Naive thymus-derived CD8-positive, alpha-beta T cell (primary cell): ENCODE measurements at regions not wholly inside any gene's neighbourhood (a gene's known extent, or its start where the extent isn't known, plus 50 kb on each side); places are given as distances from the start of the nearest gene placed in this dataset.

Experiments used
- ATAC-seq, 2 donors: fragments of 150-1000 bp; cut with Tn5 transposase in 1 of 2; sonication (Bioruptor Pico), chemical (Tn5 transposase) in 1 of 2; 1 replicate in 1 of 2; 2 replicates in 1 of 2; pipeline ENCODE4 v1.10.0; 2021; ENCODE audit warnings: mild to moderate bottlenecking in 2 of 2, moderate library complexity in 2 of 2
- POLR2A ChIA-PET: fragments of 350-600 bp; sonication (Branson Sonifier 250); formaldehyde crosslinking; loops from one replicate; lab custom pipeline; 2021; ENCODE audit warnings: antibody characterized with exemption; lab: Charles Lee
- DNase-seq, 10 donors: peaks; one replicate each; pipeline versions ENCODE4 v3.0.0 to v3.0.0-alpha.2; 2020 to 2022
- H3K27ac Mint-ChIP-seq, 10 donors: one replicate each; pipeline ENCODE4 v1.8.0; 2020 to 2022; ENCODE audit warnings: mild to moderate bottlenecking in 10 of 10, mixed read lengths in 10 of 10, moderate library complexity in 4 of 10, inconsistent platforms in 1 of 10
- H3K27me3 Mint-ChIP-seq, 5 donors: one replicate each; pipeline ENCODE4 v1.8.0; 2021 to 2022; ENCODE audit warnings: mixed read lengths in 5 of 5
- H3K36me3 Mint-ChIP-seq, 3 donors: one replicate each; pipeline ENCODE4 v1.8.0; 2020 to 2022; ENCODE audit warnings: mixed read lengths in 3 of 3, mild to moderate bottlenecking in 2 of 3, inconsistent platforms in 1 of 3
- H3K4me1 Mint-ChIP-seq, 4 donors: one replicate each; pipeline ENCODE4 v1.8.0; 2021 to 2022; ENCODE audit warnings: mixed read lengths in 4 of 4
- H3K4me3 Mint-ChIP-seq, 10 donors: one replicate each; pipeline ENCODE4 v1.8.0; 2020 to 2022; ENCODE audit warnings: mild to moderate bottlenecking in 10 of 10, mixed read lengths in 10 of 10, moderate library complexity in 6 of 10, inconsistent platforms in 1 of 10
- H3K9me3 Mint-ChIP-seq, 9 donors: one replicate each; pipeline ENCODE4 v1.8.0; 2020 to 2022; ENCODE audit warnings: mixed read lengths in 9 of 9, mild to moderate bottlenecking in 3 of 9, inconsistent platforms in 1 of 9, moderate library complexity in 1 of 9

DNA sequence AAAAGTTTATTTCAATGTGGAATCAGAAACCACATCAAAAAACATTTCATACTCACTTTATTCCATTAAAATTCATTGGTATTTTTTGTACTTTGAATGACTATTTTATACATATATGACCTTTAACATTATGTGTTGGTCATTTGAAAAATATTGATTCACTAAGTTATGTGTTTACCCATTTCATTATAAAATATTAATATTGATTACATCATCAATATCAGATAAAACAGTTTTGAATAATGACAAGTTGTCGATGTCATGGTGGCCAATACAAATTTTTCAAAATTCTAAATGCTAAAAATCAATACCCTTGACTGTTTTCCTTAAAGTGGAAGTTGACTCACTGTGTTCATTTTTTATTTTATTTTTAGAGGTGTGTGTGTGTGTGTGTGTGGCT is 239.7 kb upstream of the ROBO1 start:
- ATAC-seq: no peak
- no peak overlapping the region for H3K4me3 Mint-ChIP-seq
- no peaks in the 10 kb centered on the region for H3K36me3 Mint-ChIP-seq
- H3K27me3 Mint-ChIP-seq: no peaks in the 10 kb centered on the region
- POLR2A ChIA-PET: no interaction called here
- no peak for DNase-seq
- peaks cover 0 to 22% (median 4%) of the 10 kb centered on the region in 9 donors for H3K9me3 Mint-ChIP-seq
- no peaks in the 10 kb centered on the region for H3K4me1 Mint-ChIP-seq
- no peak overlapping the region for H3K27ac Mint-ChIP-seq

DNA sequence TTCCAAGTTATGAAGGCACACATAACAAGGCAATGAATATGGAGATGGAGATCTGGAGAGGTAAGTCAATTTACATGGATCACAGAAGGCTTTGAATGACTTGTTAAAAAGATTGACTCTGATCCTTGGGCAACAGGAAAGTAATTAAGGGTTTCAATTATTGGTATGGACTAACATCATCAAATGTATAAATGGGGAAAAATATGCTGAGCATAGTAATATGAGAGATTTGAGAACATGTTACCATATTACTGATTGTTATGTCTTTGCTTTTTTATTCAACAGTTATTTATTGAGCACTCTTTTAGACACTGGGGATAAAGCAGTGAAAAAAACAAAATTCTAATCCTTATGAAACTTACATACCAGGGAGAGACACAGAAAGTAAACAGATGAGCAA is 238.5 kb upstream of the ROBO1 start:
- Mint-ChIP-seq H3K9me3 (peaks cover 0 to 15% (median 0%) of the 10 kb centered on the region in 9 donors), H3K27me3 (no peaks in the 10 kb centered on the region), H3K36me3 (no peaks in the 10 kb centered on the region), H3K4me3 (no peak overlapping the region), H3K27ac (no peak overlapping the region), H3K4me1 (no peaks in the 10 kb centered on the region)
- DNase-seq (no peak), ATAC-seq (no peak)
- POLR2A ChIA-PET: no interaction called here

DNA sequence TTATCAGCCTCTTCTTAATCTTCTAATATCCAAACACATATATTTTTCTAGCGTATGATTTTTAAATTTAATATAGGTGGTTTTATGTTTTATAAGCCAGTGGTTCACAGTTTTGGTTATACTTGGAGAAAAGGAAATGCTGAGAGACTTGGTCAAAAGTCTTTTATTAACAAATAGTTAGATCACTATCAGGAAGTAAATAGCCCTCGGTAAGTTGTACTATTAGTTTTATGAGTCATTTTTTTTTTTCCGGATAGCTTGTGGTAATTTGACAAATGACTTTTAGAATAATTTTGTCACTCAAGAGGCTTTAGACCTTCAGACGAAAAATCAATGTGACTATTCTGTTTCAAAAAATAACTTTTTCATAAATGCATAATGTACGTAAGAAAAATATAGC is 232.2 kb upstream of the ROBO1 start:
- no peaks in the 10 kb centered on the region for H3K36me3 Mint-ChIP-seq
- POLR2A ChIA-PET: no interaction called here
- no peak overlapping the region for H3K27ac Mint-ChIP-seq
- H3K9me3 Mint-ChIP-seq: peaks cover 0 to 8% (median 2%) of the 10 kb centered on the region in 9 donors
- ATAC-seq (no peak), DNase-seq (no peak)
- H3K4me3 Mint-ChIP-seq: no peak overlapping the region
- no peaks in the 10 kb centered on the region for H3K4me1 Mint-ChIP-seq
- no peaks in the 10 kb centered on the region for H3K27me3 Mint-ChIP-seq

DNA sequence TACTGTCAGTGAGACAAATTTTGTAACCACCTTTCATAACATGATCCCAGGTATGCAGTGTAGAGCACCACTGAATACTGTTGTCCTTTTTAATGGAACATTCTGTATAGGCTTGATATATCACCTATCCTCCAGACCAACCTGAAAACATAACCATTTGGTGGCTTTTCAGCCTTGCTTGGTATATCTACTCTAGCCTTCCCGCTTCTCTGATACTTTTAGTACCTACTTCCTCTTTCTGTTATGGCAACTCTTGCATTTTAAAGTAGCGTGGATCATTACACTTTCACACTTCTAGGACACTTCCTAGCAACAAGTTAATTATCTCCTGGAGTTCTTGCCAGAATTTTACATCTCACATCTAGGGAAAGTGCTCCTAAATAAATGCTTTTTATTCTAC is 226.6 kb upstream of the ROBO1 start:
- Mint-ChIP-seq H3K9me3 (peaks cover 0 to 23% (median 2%) of the 10 kb centered on the region in 9 donors), H3K4me1 (no peaks in the 10 kb centered on the region), H3K4me3 (no peak overlapping the region), H3K36me3 (no peaks in the 10 kb centered on the region), H3K27me3 (no peaks in the 10 kb centered on the region), H3K27ac (no peak overlapping the region)
- POLR2A ChIA-PET: no interaction called here
- DNase-seq: no peak
- no peak for ATAC-seq

DNA sequence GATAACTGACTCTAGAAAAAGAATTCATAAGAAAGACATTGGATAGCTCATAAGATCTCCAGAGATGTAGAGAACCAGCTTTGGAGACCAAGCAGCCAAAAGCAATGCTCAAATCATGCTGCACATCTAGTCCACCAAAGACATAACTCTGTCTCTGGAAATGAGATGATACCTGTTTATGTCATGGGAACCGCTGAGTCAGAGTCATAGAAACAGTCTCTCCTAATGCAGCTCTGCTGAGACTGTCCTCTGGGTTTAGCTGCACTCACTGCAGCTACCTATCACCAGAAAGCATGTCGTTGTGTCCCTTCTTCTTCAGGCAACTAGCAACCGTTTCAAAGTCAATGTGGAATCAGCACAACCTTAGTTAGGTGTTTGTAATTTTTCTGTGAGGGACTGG is 218.5 kb upstream of the ROBO1 start:
- Mint-ChIP-seq H3K4me3 (no peak overlapping the region), H3K36me3 (peaks cover 0 to 8% (median 0%) of the 10 kb centered on the region in 3 donors), H3K4me1 (no peaks in the 10 kb centered on the region), H3K27ac (no peak overlapping the region), H3K27me3 (no peaks in the 10 kb centered on the region), H3K9me3 (peaks cover 2 to 24% (median 10%) of the 10 kb centered on the region in 9 donors)
- ATAC-seq (no peak), DNase-seq (no peak)
- POLR2A ChIA-PET: no interaction called here

DNA sequence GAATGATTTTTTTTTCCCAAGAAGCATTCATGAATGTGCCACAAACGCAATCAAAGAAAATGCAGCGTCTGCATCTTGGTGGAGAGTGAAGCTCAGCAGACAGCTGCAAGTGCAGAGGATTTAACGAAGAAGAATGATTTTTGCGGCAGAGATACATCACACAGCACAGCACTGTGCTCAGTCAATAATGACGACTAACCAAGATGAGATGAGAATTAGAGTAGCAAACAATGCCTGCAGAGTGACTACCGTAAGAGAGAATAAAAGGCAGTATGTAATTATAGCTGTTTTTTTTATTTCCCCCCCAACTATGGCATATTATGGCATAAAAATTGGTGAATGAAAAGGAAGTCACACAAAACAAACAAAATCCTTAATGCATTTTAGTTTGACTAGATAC is 218.0 kb upstream of the ROBO1 start:
- DNase-seq (no peak), ATAC-seq (no peak)
- H3K4me3 Mint-ChIP-seq: no peak overlapping the region
- peaks cover 2 to 24% (median 10%) of the 10 kb centered on the region in 9 donors for H3K9me3 Mint-ChIP-seq
- POLR2A ChIA-PET: no interaction called here
- H3K27me3 Mint-ChIP-seq: no peaks in the 10 kb centered on the region
- H3K27ac Mint-ChIP-seq: no peak overlapping the region
- no peaks in the 10 kb centered on the region for H3K4me1 Mint-ChIP-seq
- peaks cover 0 to 8% (median 0%) of the 10 kb centered on the region in 3 donors for H3K36me3 Mint-ChIP-seq

DNA sequence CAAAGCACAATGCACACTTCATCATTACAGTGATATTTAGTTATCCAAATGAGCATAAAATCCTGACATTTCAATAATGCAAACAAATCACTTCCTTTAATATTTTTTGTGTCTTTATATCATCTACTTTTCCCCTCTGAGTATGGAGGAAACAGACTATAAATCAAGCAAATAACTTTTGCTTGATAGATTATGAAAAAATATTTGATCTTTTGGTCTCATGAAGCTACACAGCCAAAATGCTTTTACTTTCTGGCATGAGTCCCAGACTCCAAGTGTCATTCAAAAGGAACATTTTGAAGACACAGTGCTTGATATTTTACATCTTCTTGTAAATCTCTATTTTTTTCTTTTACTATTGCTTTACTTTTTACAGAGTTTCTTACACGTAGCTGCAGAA is 215.3 kb upstream of the ROBO1 start:
- POLR2A ChIA-PET: no interaction called here
- Mint-ChIP-seq H3K4me1 (no peaks in the 10 kb centered on the region), H3K4me3 (no peak overlapping the region), H3K9me3 (peaks cover 0 to 28% (median 9%) of the 10 kb centered on the region in 9 donors), H3K36me3 (peaks cover 0 to 3% (median 0%) of the 10 kb centered on the region in 3 donors), H3K27me3 (no peaks in the 10 kb centered on the region), H3K27ac (no peak overlapping the region)
- ATAC-seq (no peak), DNase-seq (no peak)

DNA sequence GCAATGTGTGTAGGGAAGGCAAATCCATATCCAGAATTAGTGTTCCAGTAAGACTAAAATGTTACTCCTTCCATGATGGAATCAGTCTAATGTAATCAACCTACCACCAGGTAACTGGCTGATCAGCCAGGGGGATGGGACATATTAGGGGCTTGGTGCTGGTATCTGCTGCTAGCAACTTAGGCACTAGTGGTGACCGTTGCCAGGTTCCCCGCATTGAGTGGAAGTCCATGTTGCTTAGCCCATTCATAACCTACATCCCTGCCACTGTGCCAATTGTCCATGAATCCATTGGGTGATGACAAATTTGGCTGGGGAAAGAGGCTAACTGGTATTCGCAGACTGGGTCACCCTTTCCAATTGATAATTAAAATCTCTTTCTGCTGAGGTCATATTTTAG is 212.2 kb upstream of the ROBO1 start:
- DNase-seq (no peak), ATAC-seq (no peak)

DNA sequence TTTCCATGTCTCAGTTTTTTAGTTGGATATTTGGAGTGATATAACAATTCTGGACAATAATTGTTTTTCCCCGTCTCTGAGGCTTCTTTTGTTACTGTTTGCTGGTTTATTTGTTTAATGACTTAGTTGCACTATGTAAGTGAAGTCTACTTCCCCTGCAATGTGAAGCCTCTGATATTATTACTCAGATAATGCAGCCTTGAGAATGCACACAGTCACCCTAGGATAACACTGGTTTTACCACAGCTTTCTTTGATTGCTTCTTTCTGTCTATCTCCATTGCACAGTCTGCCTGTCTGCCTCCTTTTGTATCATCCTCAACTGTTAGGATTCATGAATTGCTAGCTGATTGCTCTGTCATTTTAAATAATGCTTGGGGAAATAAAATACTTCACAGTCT is 208.7 kb upstream of the ROBO1 start:
- H3K9me3 Mint-ChIP-seq: peaks cover 0 to 26% (median 13%) of the 10 kb centered on the region in 9 donors
- DNase-seq (no peak), ATAC-seq (no peak)
- H3K4me1 Mint-ChIP-seq: no peaks in the 10 kb centered on the region
- H3K36me3 Mint-ChIP-seq: no peaks in the 10 kb centered on the region
- H3K27me3 Mint-ChIP-seq: no peaks in the 10 kb centered on the region
- no peak overlapping the region for H3K27ac Mint-ChIP-seq
- H3K4me3 Mint-ChIP-seq: no peak overlapping the region
- POLR2A ChIA-PET: no interaction called here

More for the DNA sequence above, 212.2 kb upstream of the ROBO1 start:
- no peaks in the 10 kb centered on the region for H3K4me1 Mint-ChIP-seq
- no peak overlapping the region for H3K4me3 Mint-ChIP-seq
- H3K9me3 Mint-ChIP-seq: peaks cover 0 to 32% (median 11%) of the 10 kb centered on the region in 9 donors
- no peak overlapping the region for H3K27ac Mint-ChIP-seq
- POLR2A ChIA-PET: no interaction called here
- no peaks in the 10 kb centered on the region for H3K36me3 Mint-ChIP-seq
- H3K27me3 Mint-ChIP-seq: no peaks in the 10 kb centered on the region

DNA sequence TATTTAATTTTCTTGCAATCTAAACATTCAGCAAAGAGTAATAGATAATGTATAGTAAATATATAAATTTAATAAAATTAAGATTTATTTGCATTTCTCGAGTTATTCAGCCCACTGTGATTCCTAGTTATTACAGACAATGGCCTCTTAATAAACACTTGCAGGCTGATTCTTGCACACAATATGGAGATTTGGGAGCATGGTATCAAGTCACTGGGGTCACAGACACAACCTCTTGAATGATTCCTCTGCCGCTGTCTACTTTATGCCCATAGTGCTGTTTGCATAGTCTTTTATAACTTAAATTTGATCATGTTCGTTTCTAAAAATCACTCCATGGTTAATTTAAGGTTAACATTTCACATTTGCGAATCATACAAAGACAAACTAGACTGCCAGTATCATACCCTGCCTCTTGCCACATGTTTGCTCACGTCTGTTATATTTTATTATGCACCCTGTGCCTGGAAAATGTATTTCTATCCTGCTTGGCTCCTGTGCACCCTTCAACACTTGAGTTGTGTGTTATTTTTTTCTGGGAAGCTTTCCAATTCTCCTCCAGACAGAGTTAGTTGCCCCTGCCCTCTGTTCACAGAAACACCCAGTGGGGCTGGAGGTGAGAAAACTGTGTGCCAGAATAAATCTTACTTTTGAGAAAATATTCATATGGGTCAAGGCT is 206.3 kb upstream of the ROBO1 start:
- POLR2A ChIA-PET: no interaction called here
- no peak for ATAC-seq

DNA sequence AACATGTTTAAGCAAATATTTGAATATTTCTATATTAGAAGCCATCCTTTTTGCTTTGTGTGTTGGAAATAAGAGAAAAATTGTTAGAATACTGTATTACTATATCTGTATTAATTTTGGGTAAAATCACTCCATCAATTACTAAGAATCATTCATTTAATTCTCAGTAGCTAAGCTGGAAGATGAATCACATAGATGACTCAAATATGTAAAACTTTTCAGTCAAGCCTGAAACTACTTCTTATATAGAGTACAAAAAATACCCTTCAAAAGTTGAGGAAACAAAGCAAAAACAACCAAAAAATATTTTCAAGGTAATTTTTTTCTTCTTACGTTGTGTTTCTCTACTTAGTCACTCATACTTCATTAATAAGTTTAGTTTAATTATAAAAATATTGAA is 205.7 kb upstream of the ROBO1 start:
- Mint-ChIP-seq H3K27ac (no peak overlapping the region), H3K4me1 (no peaks in the 10 kb centered on the region), H3K27me3 (no peaks in the 10 kb centered on the region), H3K9me3 (peaks cover 3 to 34% (median 12%) of the 10 kb centered on the region in 9 donors), H3K4me3 (no peak overlapping the region), H3K36me3 (no peaks in the 10 kb centered on the region)
- DNase-seq (no peak), ATAC-seq (no peak)
- POLR2A ChIA-PET: no interaction called here

More for the DNA sequence above, 206.3 kb upstream of the ROBO1 start:
- H3K9me3 Mint-ChIP-seq: peaks cover 5 to 31% (median 15%) of the 10 kb centered on the region in 9 donors
- no peaks in the 10 kb centered on the region for H3K36me3 Mint-ChIP-seq
- no peaks in the 10 kb centered on the region for H3K27me3 Mint-ChIP-seq
- no peak overlapping the region for H3K27ac Mint-ChIP-seq
- no peaks in the 10 kb centered on the region for H3K4me1 Mint-ChIP-seq
- no peak overlapping the region for H3K4me3 Mint-ChIP-seq
- DNase-seq: no peak

DNA sequence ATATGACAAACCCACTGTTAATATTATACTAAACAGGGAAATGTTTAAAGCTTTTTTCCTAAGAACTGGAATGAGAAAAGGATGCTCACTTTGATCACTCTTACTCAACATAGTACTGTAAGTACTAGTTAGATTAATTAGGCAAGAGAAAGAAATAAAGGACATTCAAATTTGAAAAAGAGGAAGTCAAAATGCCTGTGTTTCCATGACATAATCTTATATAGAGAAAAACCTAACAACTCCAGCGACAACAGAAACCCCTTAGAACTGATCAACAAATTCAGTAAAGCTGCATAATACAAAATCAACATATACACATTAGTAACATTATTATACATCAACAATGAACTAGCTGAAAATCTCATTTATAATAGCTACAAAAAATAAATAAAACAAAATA is 200.6 kb upstream of the ROBO1 start:
- POLR2A ChIA-PET: no interaction called here
- no peak for ATAC-seq
- Mint-ChIP-seq H3K4me1 (no peaks in the 10 kb centered on the region), H3K4me3 (no peak overlapping the region), H3K9me3 (peaks cover 2 to 31% (median 13%) of the 10 kb centered on the region in 9 donors), H3K27me3 (no peaks in the 10 kb centered on the region), H3K27ac (no peak overlapping the region), H3K36me3 (peaks cover 0 to 6% (median 0%) of the 10 kb centered on the region in 3 donors)
- DNase-seq: no peak

DNA sequence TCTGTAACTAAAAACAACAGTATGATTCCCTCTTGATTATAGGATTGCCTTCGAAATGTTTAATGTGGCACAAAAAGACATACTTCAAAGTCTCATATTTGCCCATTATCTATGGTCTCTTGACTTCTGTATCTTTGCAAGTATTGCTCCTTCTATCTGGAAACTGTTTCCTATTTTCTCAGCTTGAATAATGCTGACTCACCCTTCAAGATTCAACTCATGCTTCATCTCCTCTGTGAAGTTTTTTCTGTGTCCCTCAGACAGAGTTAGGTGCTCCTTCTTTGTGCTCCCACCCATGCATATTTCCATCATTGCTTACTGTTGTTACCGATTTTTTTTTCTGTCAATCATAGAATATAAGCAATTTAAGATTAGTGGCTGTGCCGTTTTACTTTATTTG is 192.8 kb upstream of the ROBO1 start:
- H3K4me1 Mint-ChIP-seq: no peaks in the 10 kb centered on the region
- H3K27ac Mint-ChIP-seq: no peak overlapping the region
- POLR2A ChIA-PET: no interaction called here
- no peak overlapping the region for H3K4me3 Mint-ChIP-seq
- peaks cover 0 to 31% (median 10%) of the 10 kb centered on the region in 9 donors for H3K9me3 Mint-ChIP-seq
- ATAC-seq: no peak
- H3K27me3 Mint-ChIP-seq: no peaks in the 10 kb centered on the region
- H3K36me3 Mint-ChIP-seq: peaks cover 0 to 7% (median 0%) of the 10 kb centered on the region in 3 donors
- no peak for DNase-seq

DNA sequence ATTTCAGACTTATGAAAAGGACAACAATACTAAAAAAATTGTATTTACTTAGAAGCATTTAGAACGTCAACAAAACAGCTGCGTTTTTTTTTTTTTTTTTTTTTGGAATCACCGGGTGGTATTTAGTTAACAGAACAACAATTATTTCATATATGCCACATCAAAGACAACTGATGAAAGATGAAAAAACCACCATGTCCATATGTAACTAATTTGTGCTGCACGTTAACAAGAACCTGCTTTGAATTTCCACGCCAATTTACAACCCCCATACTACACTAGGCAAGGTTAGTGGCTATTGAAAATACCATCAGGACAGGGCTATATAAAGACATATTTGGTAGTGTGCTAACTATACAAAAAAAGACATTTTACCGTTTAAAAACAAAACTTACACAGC is 189.3 kb upstream of the ROBO1 start:
- DNase-seq: no peak

More for the DNA sequence above, 189.3 kb upstream of the ROBO1 start:
- POLR2A ChIA-PET: no interaction called here
- Mint-ChIP-seq H3K4me3 (no peak overlapping the region), H3K27ac (no peak overlapping the region), H3K9me3 (peaks cover 0 to 25% (median 8%) of the 10 kb centered on the region in 9 donors), H3K36me3 (no peaks in the 10 kb centered on the region), H3K4me1 (no peaks in the 10 kb centered on the region), H3K27me3 (no peaks in the 10 kb centered on the region)
- ATAC-seq: no peak
